HFFc6 (cell line): ENCODE measurements at regions not wholly inside any gene's neighbourhood (a gene's known extent, or its start where the extent isn't known, plus 50 kb on each side); places are given as distances from the start of the nearest gene placed in this dataset.

Experiments used
- DNase-seq: peaks from one replicate; pipeline ENCODE4 v3.0.0-alpha.2; 2018
- H3K27ac Mint-ChIP-seq: 2 replicates; pipeline ENCODE4 v1.8.0; 2020; ENCODE audit warnings: mild to moderate bottlenecking, mixed read lengths
- H3K27me3 Mint-ChIP-seq: 2 replicates; pipeline ENCODE4 v1.8.0; 2021; ENCODE audit warnings: mild to moderate bottlenecking, moderate library complexity, mixed read lengths; ENCODE audit not compliant: insufficient read depth
- H3K36me3 Mint-ChIP-seq: 2 replicates; pipeline ENCODE4 v1.8.0; 2021; ENCODE audit warnings: low read depth, mixed read lengths
- H3K4me1 Mint-ChIP-seq: 2 replicates; pipeline ENCODE4 v1.8.0; 2020; ENCODE audit warnings: low read depth, mixed read lengths
- H3K4me3 Mint-ChIP-seq: 2 replicates; pipeline ENCODE4 v1.8.0; 2020; ENCODE audit warnings: mild to moderate bottlenecking, moderate library complexity, mixed read lengths
- H3K9me3 Mint-ChIP-seq: 2 replicates; pipeline ENCODE4 v1.8.0; 2020; ENCODE audit warnings: mild to moderate bottlenecking, mixed read lengths
- TF ChIP-seq, protein P1 (sequence below): fragments of 200-600 bp; sonication (generic); IDR thresholded peaks from 2 replicates; pipeline ENCODE4 v1.5.0; 2021; ENCODE audit warnings: antibody characterized with exemption, mild to moderate bottlenecking

GRCh38 chr10:108749042-108749441, 1174.3 kb downstream of the XPNPEP1 start:
- Mint-ChIP-seq H3K4me3 (no peak overlapping the region), H3K27ac (no peak overlapping the region), H3K9me3 (peaks cover 21% of the 10 kb centered on the region; the same call in 1 of the 2 replicates), H3K27me3 (peaks cover 2% of the 10 kb centered on the region; the same call in 1 of the 2 replicates), H3K4me1 (no peaks in the 10 kb centered on the region), H3K36me3 (no peaks in the 10 kb centered on the region)
- no peak for DNase-seq
- TF ChIP-seq, protein P1, sequence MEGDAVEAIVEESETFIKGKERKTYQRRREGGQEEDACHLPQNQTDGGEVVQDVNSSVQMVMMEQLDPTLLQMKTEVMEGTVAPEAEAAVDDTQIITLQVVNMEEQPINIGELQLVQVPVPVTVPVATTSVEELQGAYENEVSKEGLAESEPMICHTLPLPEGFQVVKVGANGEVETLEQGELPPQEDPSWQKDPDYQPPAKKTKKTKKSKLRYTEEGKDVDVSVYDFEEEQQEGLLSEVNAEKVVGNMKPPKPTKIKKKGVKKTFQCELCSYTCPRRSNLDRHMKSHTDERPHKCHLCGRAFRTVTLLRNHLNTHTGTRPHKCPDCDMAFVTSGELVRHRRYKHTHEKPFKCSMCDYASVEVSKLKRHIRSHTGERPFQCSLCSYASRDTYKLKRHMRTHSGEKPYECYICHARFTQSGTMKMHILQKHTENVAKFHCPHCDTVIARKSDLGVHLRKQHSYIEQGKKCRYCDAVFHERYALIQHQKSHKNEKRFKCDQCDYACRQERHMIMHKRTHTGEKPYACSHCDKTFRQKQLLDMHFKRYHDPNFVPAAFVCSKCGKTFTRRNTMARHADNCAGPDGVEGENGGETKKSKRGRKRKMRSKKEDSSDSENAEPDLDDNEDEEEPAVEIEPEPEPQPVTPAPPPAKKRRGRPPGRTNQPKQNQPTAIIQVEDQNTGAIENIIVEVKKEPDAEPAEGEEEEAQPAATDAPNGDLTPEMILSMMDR = no peak

DNA sequence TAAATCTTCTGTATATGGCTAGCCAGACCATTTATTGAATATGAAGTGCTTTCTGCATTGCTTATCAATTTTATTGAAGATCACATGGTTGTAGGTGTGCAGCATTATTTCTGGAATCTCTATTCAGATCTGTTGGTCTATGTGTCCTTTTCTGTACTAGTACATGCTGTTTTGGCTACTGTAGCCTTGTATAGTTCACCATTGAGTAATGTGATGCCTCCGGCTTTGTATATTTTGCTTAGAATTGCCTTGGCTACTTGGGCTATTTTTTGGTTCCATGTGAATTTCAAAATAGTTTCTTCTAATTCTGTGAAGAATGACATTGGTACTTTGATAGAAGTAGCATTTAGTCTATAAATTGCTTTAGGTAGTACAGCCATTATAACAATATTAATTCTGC, 1187.2 kb downstream of the XPNPEP1 start:
- TF ChIP-seq, protein P1 = no peak
- Mint-ChIP-seq H3K4me3 (no peak overlapping the region), H3K27me3 (no peaks in the 10 kb centered on the region), H3K36me3 (peaks cover 28% of the 10 kb centered on the region), H3K27ac (no peak overlapping the region), H3K9me3 (peaks cover 54% of the 10 kb centered on the region), H3K4me1 (peaks cover 18% of the 10 kb centered on the region; the same call in 1 of the 2 replicates)
- no peak for DNase-seq

- DNase-seq = peak; percentile 89
- H3K27ac Mint-ChIP-seq = no peak overlapping the region
- H3K36me3 Mint-ChIP-seq = peaks cover 28% of the 10 kb centered on the region
- peaks cover 54% of the 10 kb centered on the region for H3K9me3 Mint-ChIP-seq
- H3K4me1 Mint-ChIP-seq = peaks cover 18% of the 10 kb centered on the region; the same call in 1 of the 2 replicates
- TF ChIP-seq, protein P1 = no peak
- no peak overlapping the region for H3K4me3 Mint-ChIP-seq
- H3K27me3 Mint-ChIP-seq = peaks cover 4% of the 10 kb centered on the region; the same call in 1 of the 2 replicates
Observed at GRCh38 chr10:108735380-108735779, 1187.9 kb downstream of the XPNPEP1 start.

DNA sequence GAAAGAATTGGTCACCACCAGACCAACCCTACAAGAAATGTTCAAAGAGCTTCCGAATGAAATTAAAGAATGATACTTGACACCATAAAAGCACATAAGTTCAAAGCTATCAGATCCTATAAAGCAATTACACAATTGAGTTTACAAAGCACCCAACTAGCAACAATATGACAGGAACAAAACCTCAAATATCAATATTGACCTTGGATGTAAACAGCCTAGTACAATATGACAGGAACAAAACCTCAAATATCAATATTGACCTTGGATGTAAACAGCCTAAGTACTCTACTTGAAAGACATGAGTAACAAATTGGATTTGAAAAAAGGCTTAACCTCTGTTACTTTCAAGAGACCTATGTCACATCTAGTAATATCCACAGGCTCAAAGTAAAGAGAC, 1201.4 kb downstream of the XPNPEP1 start:
- peaks cover 28% of the 10 kb centered on the region for H3K9me3 Mint-ChIP-seq
- TF ChIP-seq, protein P1 = no peak
- no peaks in the 10 kb centered on the region for H3K4me1 Mint-ChIP-seq
- DNase-seq = no peak
- no peak overlapping the region for H3K27ac Mint-ChIP-seq
- no peaks in the 10 kb centered on the region for H3K36me3 Mint-ChIP-seq
- peaks cover 4% of the 10 kb centered on the region; the same call in 1 of the 2 replicates for H3K27me3 Mint-ChIP-seq
- H3K4me3 Mint-ChIP-seq = no peak overlapping the region

- Mint-ChIP-seq H3K9me3 (peaks cover 37% of the 10 kb centered on the region), H3K4me3 (no peak overlapping the region)
- TF ChIP-seq, protein P1 = no peak
Observed at GRCh38 chr10:108716352-108716751, 1207.0 kb downstream of the XPNPEP1 start.

More at GRCh38 chr10:108716352-108716751, 1207.0 kb downstream of the XPNPEP1 start:
- no peak overlapping the region for H3K27ac Mint-ChIP-seq
- DNase-seq = no peak
- 0 out of 2 replicates have a peak, but pooled peaks cover 2% of the 10 kb centered on the region for H3K27me3 Mint-ChIP-seq
- H3K4me1 Mint-ChIP-seq = no peaks in the 10 kb centered on the region
- 0 out of 2 replicates have a peak, but pooled peaks cover 5% of the 10 kb centered on the region for H3K36me3 Mint-ChIP-seq
